ENCODE measurements at regions not wholly inside any gene's neighbourhood (a gene's known extent, or its start where the extent isn't known, plus 50 kb on each side); places are given as distances from the start of the nearest gene placed in this dataset.
"Not testable (repeated sequence)": the region's sequence is repeated elsewhere in the genome, so short reads cannot be mapped to it uniquely, and the experiment has no call there.

DNA sequence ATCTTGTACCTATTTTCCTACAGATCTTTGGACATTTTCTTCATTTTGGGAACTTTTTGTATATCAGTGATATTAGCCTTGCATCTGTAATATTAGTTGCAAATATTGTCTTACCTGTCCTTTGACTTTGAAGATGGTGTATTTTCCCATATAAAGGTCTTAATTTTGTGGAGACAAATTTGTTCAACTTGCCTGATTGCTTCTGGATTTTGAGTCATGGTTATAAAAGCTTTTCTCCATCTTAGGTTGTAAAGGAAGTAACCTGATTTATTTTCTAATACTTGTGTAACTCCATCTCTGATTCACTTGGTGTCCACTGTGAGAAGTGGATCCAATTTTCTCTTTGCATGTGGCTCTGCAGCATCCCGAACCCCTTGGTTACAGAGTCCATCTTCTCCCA lies 97.7 kb upstream of the OTOS start:
- TF ChIP-seq, protein P1, sequence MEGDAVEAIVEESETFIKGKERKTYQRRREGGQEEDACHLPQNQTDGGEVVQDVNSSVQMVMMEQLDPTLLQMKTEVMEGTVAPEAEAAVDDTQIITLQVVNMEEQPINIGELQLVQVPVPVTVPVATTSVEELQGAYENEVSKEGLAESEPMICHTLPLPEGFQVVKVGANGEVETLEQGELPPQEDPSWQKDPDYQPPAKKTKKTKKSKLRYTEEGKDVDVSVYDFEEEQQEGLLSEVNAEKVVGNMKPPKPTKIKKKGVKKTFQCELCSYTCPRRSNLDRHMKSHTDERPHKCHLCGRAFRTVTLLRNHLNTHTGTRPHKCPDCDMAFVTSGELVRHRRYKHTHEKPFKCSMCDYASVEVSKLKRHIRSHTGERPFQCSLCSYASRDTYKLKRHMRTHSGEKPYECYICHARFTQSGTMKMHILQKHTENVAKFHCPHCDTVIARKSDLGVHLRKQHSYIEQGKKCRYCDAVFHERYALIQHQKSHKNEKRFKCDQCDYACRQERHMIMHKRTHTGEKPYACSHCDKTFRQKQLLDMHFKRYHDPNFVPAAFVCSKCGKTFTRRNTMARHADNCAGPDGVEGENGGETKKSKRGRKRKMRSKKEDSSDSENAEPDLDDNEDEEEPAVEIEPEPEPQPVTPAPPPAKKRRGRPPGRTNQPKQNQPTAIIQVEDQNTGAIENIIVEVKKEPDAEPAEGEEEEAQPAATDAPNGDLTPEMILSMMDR (IDR thresholded peaks at IDR 0.05): no peak
- H3K27ac ChIP-seq: peak overlapping the region in 1 of 2 donors; percentile 80
- no peaks in the 10 kb centered on the region for H3K36me3 ChIP-seq
- H3K27me3 ChIP-seq: no peaks in the 10 kb centered on the region
- H3K4me3 ChIP-seq: no peak overlapping the region
- DNase-seq (ENCODE audit: low spot score): no peak
- no peaks in the 10 kb centered on the region for H3K9me3 ChIP-seq
- peaks cover 0 to 37% of the 10 kb centered on the region in 2 donors for H3K4me1 ChIP-seq

DNA sequence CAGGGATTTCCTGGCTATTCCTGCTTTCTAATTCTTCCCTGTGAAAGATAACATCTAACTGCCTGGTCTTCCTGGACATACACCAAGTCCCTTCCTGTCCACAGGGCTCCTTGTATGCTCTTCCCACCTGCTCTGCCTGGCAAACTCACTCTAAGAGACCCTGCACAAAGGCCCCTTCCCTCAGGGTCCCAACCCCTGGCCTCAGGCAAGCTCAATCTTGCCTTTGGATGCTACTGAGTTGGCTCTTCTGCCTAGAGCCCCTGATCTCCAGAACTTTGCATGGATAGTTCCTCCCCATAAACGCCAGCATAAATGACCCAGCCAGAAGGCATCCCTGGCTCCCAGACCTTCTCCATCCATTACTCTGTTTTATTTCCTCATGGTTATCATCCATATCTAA lies 98.3 kb upstream of the OTOS start:
- no peak overlapping the region for H3K4me3 ChIP-seq
- DNase-seq (ENCODE audit: low spot score): no peak
- H3K27ac ChIP-seq: no peak overlapping the region
- TF ChIP-seq, protein P1 (IDR thresholded peaks at IDR 0.05): no peak
- no peaks in the 10 kb centered on the region for H3K27me3 ChIP-seq
- H3K9me3 ChIP-seq: no peaks in the 10 kb centered on the region
- H3K36me3 ChIP-seq: no peaks in the 10 kb centered on the region
- peaks cover 0 to 31% of the 10 kb centered on the region in 2 donors for H3K4me1 ChIP-seq

DNA sequence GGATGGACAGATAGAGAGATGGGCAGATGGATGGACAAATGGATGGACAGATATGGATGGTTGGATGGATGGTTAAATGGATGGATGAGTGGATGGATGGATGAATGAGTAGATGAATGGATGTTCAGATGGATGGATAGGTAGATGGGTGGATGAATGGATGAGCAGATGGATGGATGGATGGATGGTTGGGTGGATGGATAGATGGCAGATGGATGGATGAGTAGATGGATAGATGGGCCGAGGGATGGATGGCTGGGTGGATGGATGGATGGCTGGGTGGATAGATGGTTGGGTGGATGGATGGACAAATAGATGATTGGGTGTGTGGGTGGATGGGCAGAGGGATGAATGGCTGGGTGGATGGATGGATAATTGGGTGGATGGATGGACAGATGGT lies 98.9 kb upstream of the OTOS start:
- TF ChIP-seq, protein P1 (IDR thresholded peaks at IDR 0.05): no peak
- no peak overlapping the region for H3K27ac ChIP-seq
- no peak overlapping the region for H3K4me3 ChIP-seq
- no peak for DNase-seq (ENCODE audit: low spot score)
- no peaks in the 10 kb centered on the region for H3K27me3 ChIP-seq
- no peaks in the 10 kb centered on the region for H3K36me3 ChIP-seq
- H3K9me3 ChIP-seq: no peaks in the 10 kb centered on the region
- H3K4me1 ChIP-seq: peaks cover 0 to 25% of the 10 kb centered on the region in 2 donors

DNA sequence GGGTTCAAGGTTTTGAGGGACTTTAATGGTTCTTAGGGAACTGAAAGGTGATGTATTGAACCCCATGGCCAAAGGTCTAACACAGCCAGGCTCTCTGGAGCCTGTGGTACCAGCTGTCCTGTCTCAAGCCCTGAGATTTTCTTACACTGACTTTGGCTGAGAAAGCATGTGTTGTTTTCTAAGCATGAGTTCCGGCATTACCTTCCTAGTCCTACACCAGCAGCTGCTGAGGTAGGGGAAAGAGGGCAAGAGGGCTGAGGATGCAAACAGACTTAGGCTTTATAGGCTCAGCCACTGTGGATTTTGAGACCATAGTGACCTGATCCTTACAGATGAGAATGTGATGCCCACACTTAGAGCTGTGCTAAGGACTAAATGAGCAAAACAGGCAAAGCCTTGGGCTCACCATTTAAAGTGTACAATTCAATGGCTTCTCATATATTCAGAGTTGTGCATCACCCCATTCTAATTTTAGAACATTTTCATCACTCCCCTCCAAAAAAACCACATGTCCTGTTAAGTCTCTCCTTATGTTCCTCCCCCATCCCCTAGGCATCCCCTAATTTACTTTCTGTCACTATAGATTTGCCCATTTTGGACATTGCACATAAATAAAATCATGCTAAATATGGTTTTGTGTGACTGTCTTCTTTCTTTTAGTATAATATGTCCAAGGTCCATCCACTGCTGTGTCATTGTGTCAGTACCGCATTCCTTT lies 99.7 kb upstream of the OTOS start:
- peak; percentile 30 for DNase-seq (ENCODE audit: low spot score)
- Histone ChIP-seq H3K4me3 (no peak overlapping the region), H3K27me3 (no peaks in the 10 kb centered on the region), H3K36me3 (no peaks in the 10 kb centered on the region), H3K4me1 (peaks cover 0 to 24% of the 10 kb centered on the region in 2 donors), H3K9me3 (no peaks in the 10 kb centered on the region), H3K27ac (no peak overlapping the region)
- TF ChIP-seq, protein P1 (IDR thresholded peaks at IDR 0.05): no peak

DNA sequence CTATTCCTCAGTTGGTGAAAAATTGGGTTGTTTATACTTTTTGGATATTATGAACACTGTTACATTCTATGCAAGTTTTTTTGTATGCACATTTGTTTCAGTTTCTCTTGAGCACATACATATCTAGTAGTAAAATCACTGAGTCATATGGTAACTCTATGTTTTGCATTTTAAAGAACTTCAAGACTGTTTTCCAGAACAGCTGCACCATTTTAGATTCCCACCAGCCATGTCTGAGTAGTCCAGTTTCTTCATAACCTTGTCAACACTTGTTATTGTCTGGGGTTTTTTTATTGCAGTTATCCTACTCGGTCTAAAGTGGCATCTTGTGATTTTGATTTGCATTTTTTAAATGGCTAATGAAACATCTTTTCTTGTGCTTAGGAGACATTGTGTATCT lies 100.3 kb upstream of the OTOS start:
- Histone ChIP-seq H3K36me3 (no peaks in the 10 kb centered on the region), H3K27me3 (no peaks in the 10 kb centered on the region), H3K4me3 (no peak overlapping the region), H3K4me1 (peaks cover 0 to 24% of the 10 kb centered on the region in 2 donors), H3K9me3 (no peaks in the 10 kb centered on the region), H3K27ac (no peak overlapping the region)
- TF ChIP-seq, protein P1 (IDR thresholded peaks at IDR 0.05): no peak
- DNase-seq (ENCODE audit: low spot score): no peak

DNA sequence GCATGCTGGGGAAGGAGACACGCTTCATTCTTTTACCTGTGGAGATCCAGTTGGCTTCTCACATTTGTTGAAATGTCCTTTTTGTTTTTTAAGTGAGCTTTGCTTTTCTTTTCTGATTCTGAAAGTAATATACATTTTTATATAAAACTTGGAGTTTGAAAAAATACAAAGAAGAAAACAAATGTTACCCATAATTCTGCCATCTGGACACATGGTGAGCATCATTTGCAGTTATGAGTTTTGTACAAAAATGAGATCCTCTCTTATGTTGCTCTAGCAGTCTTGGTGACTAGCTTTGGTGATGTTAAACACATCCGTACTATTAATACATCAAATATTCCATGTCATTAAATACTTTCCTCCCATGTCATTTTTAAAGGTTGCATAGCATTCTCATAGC lies 101.1 kb upstream of the OTOS start:
- H3K4me3 ChIP-seq: no peak overlapping the region
- no peaks in the 10 kb centered on the region for H3K9me3 ChIP-seq
- no peak overlapping the region for H3K27ac ChIP-seq
- no peaks in the 10 kb centered on the region for H3K27me3 ChIP-seq
- H3K4me1 ChIP-seq: peaks cover 0 to 17% of the 10 kb centered on the region in 2 donors
- no peaks in the 10 kb centered on the region for H3K36me3 ChIP-seq
- TF ChIP-seq, protein P1 (IDR thresholded peaks at IDR 0.05): no peak
- DNase-seq (ENCODE audit: low spot score): no peak

DNA sequence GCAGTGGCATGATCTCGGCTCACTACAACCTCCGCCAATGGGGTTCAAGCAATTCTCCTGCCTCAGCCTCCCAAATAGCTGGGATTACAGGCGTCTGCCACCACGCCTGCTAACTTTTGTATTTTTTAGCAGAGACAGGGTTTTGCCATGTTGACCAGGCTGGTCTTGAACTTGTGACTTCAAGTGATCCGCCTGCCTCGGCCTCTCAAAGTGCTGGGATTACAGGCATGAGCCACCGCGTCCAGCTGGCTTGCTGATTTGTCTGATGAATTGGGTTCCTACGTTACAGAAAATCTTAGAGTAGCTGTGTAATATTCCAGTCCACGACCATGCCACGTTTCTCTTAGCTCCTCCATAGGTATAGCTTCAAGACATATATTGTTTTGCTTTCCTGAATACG lies 102.6 kb upstream of the OTOS start:
- not testable (repeated sequence) for H3K4me3 ChIP-seq; DNase-seq (ENCODE audit: low spot score); H3K27ac ChIP-seq; H3K4me1 ChIP-seq; H3K36me3 ChIP-seq; H3K9me3 ChIP-seq; H3K27me3 ChIP-seq

Data from right atrium auricular region (tissue), 2 donors.